GM20000 (cell line): ENCODE measurements at regions not wholly inside any gene's neighbourhood (a gene's known extent, or its start where the extent isn't known, plus 50 kb on each side); places are given as distances from the start of the nearest gene placed in this dataset.

ENCODE experiments used
- DNase-seq: peaks from one replicate; pipeline ENCODE4 v3.0.0; 2012; ENCODE audit warnings: low spot score
- CTCF ChIP-seq: IDR thresholded peaks from 2 replicates; pipeline ENCODE4 v1.5.1; 2012; ENCODE audit warnings: mild to moderate bottlenecking, control low read depth; ENCODE audit errors: extremely low read depth, missing control alignments

GRCh38 chr11:96755209-96755608, 365.4 kb downstream of the JRKL start:
- TF ChIP-seq CTCF = no peak

GRCh38 chr11:96755752-96756151, 365.9 kb downstream of the JRKL start:
- no peak for DNase-seq
- TF ChIP-seq CTCF = no peak

More at GRCh38 chr11:96755209-96755608, 365.4 kb downstream of the JRKL start:
- no peak for DNase-seq

- DNase-seq = no peak
- no peak for TF ChIP-seq CTCF
These were observed 369.1 kb downstream of the JRKL start for GRCh38 chr11:96758957-96759356.

DNA sequence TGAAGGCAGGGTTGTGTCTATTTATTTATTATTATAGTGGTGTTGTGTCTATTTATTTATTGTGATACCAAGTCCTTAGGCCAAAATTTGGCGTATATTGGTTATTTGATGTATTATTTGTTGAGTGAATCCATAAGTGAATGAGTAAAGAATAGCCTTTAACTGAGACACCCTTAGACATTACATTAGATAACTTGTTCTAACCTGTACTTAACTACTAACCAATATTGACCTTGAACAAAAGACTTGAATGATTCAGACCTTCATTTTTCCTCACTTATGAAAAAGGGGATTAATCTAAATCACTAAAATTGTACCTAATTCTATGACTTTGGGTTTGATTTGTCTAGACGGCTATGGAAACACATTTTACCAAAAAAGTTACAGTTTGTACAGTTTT, 370.5 kb downstream of the JRKL start:
- no peak for DNase-seq
- TF ChIP-seq CTCF = no peak

- TF ChIP-seq CTCF = no peak
- DNase-seq = no peak
These were observed 371.0 kb downstream of the JRKL start for GRCh38 chr11:96760815-96761214.

DNA sequence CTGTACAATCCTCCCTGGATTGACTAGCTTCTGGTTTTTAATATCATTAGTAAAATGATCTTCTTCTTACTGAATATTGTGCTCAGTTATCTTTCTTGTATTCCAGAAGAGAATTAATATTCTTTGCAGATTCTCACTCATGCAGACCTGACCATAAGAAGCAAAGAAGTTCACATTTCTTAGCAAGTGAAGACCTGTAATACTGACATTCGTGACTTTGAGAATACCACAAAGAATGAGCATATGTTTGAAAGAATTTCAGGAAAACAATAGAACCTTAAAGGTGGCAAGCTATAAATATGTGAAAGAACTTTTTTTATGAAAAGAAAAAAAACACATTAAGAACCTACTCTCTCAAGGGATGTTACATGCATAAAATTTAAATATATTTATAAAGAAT, 371.6 kb downstream of the JRKL start:
- TF ChIP-seq CTCF = no peak
- no peak for DNase-seq

GRCh38 chr11:96763244-96763643, 373.4 kb downstream of the JRKL start:
- DNase-seq = no peak
- TF ChIP-seq CTCF = no peak
